H1 (cell line): ENCODE measurements at regions not wholly inside any gene's neighbourhood (a gene's known extent, or its start where the extent isn't known, plus 50 kb on each side); places are given as distances from the start of the nearest gene placed in this dataset.

Source experiments
- CTCF ChIA-PET: fragments of 300-600 bp; sonication (Branson Sonifier 250); formaldehyde crosslinking; loops from one replicate; lab custom pipeline; 2021; ENCODE audit not compliant: partially characterized antibody; lab: Charles Lee
- POLR2A ChIA-PET: fragments of 300-600 bp; sonication (Branson Sonifier 250); formaldehyde crosslinking; loops from one replicate; lab custom pipeline; 2021; ENCODE audit warnings: inconsistent platforms; ENCODE audit not compliant: partially characterized antibody; lab: Charles Lee
- DNase-seq, 2 experiments: peaks; one replicate each; pipeline versions ENCODE4 v3.0.0 to v3.0.0-alpha.2; 2010 to 2022; ENCODE audit warnings: low spot score in 2 of 2, low read depth in 1 of 2, mixed read lengths in 1 of 2
- FAIRE-seq: peaks from 2 replicates; lab custom pipeline; 2011; peaks lifted over from hg19 to GRCh38; lab: Jason Lieb, UNC
- H2AFZ ChIP-seq: 2 replicates; pipeline ENCODE4 v1.8.1; 2012; ENCODE audit warnings: low read length, inconsistent platforms
- H2AK5ac ChIP-seq: 2 replicates; pipeline ENCODE4 v1.6.1; 2013; ENCODE audit warnings: low read depth, low read length
- H2BK120ac ChIP-seq: replicated peaks from 2 replicates; pipeline ENCODE3; 2013; ENCODE audit warnings: low read depth, low read length, inconsistent platforms
- H2BK12ac ChIP-seq: 2 replicates; pipeline ENCODE4 v1.6.1; 2013; ENCODE audit warnings: low read depth, low read length
- H2BK15ac ChIP-seq: 2 replicates; pipeline ENCODE4 v1.6.1; 2013; ENCODE audit warnings: low read length
- H2BK20ac ChIP-seq: 2 replicates; pipeline ENCODE4 v1.6.1; 2013; ENCODE audit warnings: low read length
- H2BK5ac ChIP-seq: 2 replicates; pipeline ENCODE4 v1.6.1; 2013; ENCODE audit warnings: low read depth, low read length
- H3K14ac ChIP-seq: 2 replicates; pipeline ENCODE4 v1.6.1; 2013; ENCODE audit warnings: inconsistent platforms; ENCODE audit not compliant: insufficient read length
- H3K18ac ChIP-seq: 2 replicates; pipeline ENCODE4 v1.6.1; 2013; ENCODE audit warnings: low read length; ENCODE audit errors: extremely low read depth
- H3K23ac ChIP-seq: 2 replicates; pipeline ENCODE4 v1.6.1; 2013; ENCODE audit warnings: inconsistent platforms; ENCODE audit not compliant: insufficient read length
- H3K23me2 ChIP-seq: 2 replicates; pipeline ENCODE4 v1.6.1; 2013; ENCODE audit warnings: low read depth, low read length
- H3K27ac ChIP-seq: 2 replicates; pipeline ENCODE4 v1.6.1; 2011; ENCODE audit warnings: low read depth, low read length, inconsistent platforms
- H3K27me3 ChIP-seq, 4 experiments: replicated peaks in 1 of 4; 1 replicate in 1 of 4; 2 replicates in 3 of 4; pipeline versions ENCODE4 v1.6.1 to v1.8.1; 2011 to 2013; ENCODE audit warnings: low read length in 3 of 4, mild to moderate bottlenecking in 3 of 4, inconsistent platforms in 2 of 4, mixed read lengths in 2 of 4, moderate library complexity in 1 of 4; ENCODE audit not compliant: control insufficient read depth in 3 of 4, insufficient read depth in 3 of 4; ENCODE audit errors: extremely low read depth in 1 of 4
- H3K36me3 ChIP-seq, 4 experiments: 2 replicates each; pipeline versions ENCODE4 v1.6.1 to v1.8.1; 2011 to 2013; ENCODE audit warnings: mild to moderate bottlenecking in 4 of 4, low read length in 3 of 4, moderate library complexity in 2 of 4, control low read depth in 1 of 4, inconsistent platforms in 1 of 4; ENCODE audit not compliant: insufficient read depth in 4 of 4, control insufficient read depth in 2 of 4
- H3K4ac ChIP-seq: replicated peaks from 2 replicates; pipeline ENCODE3; 2013; ENCODE audit warnings: low read length, low read depth, mixed read lengths, inconsistent platforms; ENCODE audit not compliant: insufficient read length
- H3K4me1 ChIP-seq, 4 experiments: replicated peaks in 1 of 4; 1 replicate in 1 of 4; 2 replicates in 3 of 4; pipeline versions ENCODE4 v1.6.1 to v1.8.1; 2011 to 2013; ENCODE audit warnings: low read length in 3 of 4, inconsistent platforms in 2 of 4, mixed read lengths in 1 of 4; ENCODE audit not compliant: insufficient read depth in 4 of 4, control insufficient read depth in 3 of 4
- H3K4me2 ChIP-seq, 2 experiments: 2 replicates each; pipeline versions ENCODE4 v1.6.1 to v1.8.1; 2011 to 2013; ENCODE audit warnings: low read depth in 2 of 2, low read length in 2 of 2, control low read depth in 1 of 2, inconsistent platforms in 1 of 2, mild to moderate bottlenecking in 1 of 2; ENCODE audit not compliant: insufficient read depth in 1 of 2
- H3K4me3 ChIP-seq, 4 experiments: fragments of 200-600, 300-600 bp in 1 of 4; sonication (generic), shearing (Covaris generic), sonication (Bioruptor Twin) in 1 of 4; 2 replicates each; pipeline versions ENCODE4 v1.5.1 to v1.8.1; 2011 to 2016; ENCODE audit warnings: low read length in 4 of 4, low read depth in 3 of 4, control low read depth in 2 of 4, inconsistent platforms in 2 of 4, mild to moderate bottlenecking in 2 of 4, mixed read lengths in 1 of 4, moderate library complexity in 1 of 4; ENCODE audit not compliant: insufficient read depth in 2 of 4; ENCODE audit errors: extremely low read depth in 1 of 4
- H3K56ac ChIP-seq: replicated peaks from 2 replicates; pipeline ENCODE3; 2013; ENCODE audit warnings: low read depth, mild to moderate bottlenecking, mixed read lengths, low read length, inconsistent platforms; ENCODE audit not compliant: insufficient read length
- H3K79me1 ChIP-seq: 2 replicates; pipeline ENCODE4 v1.6.1; 2013; ENCODE audit warnings: low read depth, low read length, control low read depth
- H3K79me2 ChIP-seq, 2 experiments: 2 replicates each; pipeline versions ENCODE4 v1.6.1 to v1.8.1; 2012 to 2013; ENCODE audit warnings: low read length in 2 of 2, mild to moderate bottlenecking in 2 of 2, inconsistent platforms in 1 of 2; ENCODE audit not compliant: insufficient read depth in 2 of 2, control insufficient read depth in 1 of 2
- H3K9ac ChIP-seq, 4 experiments: replicated peaks in 1 of 4; 1 replicate in 1 of 4; 2 replicates in 3 of 4; pipeline versions ENCODE4 v1.6.1 to v1.8.1; 2011 to 2013; ENCODE audit warnings: low read depth in 3 of 4, low read length in 3 of 4, control low read depth in 2 of 4, mild to moderate bottlenecking in 2 of 4, moderate library complexity in 2 of 4, inconsistent platforms in 1 of 4; ENCODE audit errors: extremely low read depth in 1 of 4
- H3K9me3 ChIP-seq, 2 experiments: 2 replicates each; pipeline versions ENCODE4 v1.6.1 to v1.8.1; 2012 to 2013; ENCODE audit warnings: mild to moderate bottlenecking in 2 of 2, moderate library complexity in 2 of 2, control low read depth in 1 of 2, inconsistent platforms in 1 of 2, low read depth in 1 of 2, low read length in 1 of 2, mixed read lengths in 1 of 2; ENCODE audit not compliant: insufficient read depth in 2 of 2
- H4K20me1 ChIP-seq, 2 experiments: replicated peaks in 1 of 2; 2 replicates each; pipeline versions ENCODE3 to v1.8.1; 2011 to 2013; ENCODE audit warnings: inconsistent platforms in 2 of 2, low read length in 2 of 2, mild to moderate bottlenecking in 1 of 2; ENCODE audit not compliant: insufficient read depth in 2 of 2, control insufficient read depth in 1 of 2
- H4K5ac ChIP-seq: 2 replicates; pipeline ENCODE4 v1.6.1; 2013; ENCODE audit warnings: low read length, low read depth, mixed read lengths, inconsistent platforms; ENCODE audit not compliant: insufficient read length
- H4K8ac ChIP-seq: 2 replicates; pipeline ENCODE4 v1.8.0; 2013; ENCODE audit warnings: mild to moderate bottlenecking, moderate library complexity, low read length, inconsistent platforms; ENCODE audit not compliant: insufficient read depth; ENCODE audit errors: extremely low read depth
- H4K91ac ChIP-seq: replicated peaks from 2 replicates; pipeline ENCODE3; 2013; ENCODE audit warnings: low read length, mixed read lengths, inconsistent platforms; ENCODE audit not compliant: insufficient read length
- CBX5 ChIP-seq: fragments of 300-800, 300-1000 bp; sonication (generic); IDR thresholded peaks from 2 replicates; pipeline ENCODE4 v1.7.1; 2016; ENCODE audit warnings: antibody characterized with exemption, low read length, low read depth
- HDAC2 ChIP-seq, 2 experiments: fragments of 300-600 bp in 1 of 2; sonication (generic) in 1 of 2; IDR thresholded peaks; 2 replicates each; pipeline ENCODE4 v1.6.1; 2011 to 2012; ENCODE audit warnings: low read depth in 2 of 2, low read length in 2 of 2, mild to moderate bottlenecking in 2 of 2, moderate library complexity in 2 of 2, borderline replicate concordance in 1 of 2, inconsistent platforms in 1 of 2
- JUN ChIP-seq: IDR thresholded peaks from 2 replicates; pipeline ENCODE4 v1.6.1; 2011; ENCODE audit warnings: low read depth, mild to moderate bottlenecking, improper control_type of control experiment, low read length
- KDM5A ChIP-seq: fragments of 200-600 bp; IDR thresholded peaks from 2 replicates; pipeline ENCODE4 v1.7.1; 2012; ENCODE audit warnings: mild to moderate bottlenecking, low read length, inconsistent platforms, mixed read lengths
- PHF8 ChIP-seq: fragments of 200-600 bp; sonication (generic); conservative IDR thresholded peaks from 2 replicates; pipeline ENCODE4 v1.7.1; 2012; ENCODE audit warnings: low read depth, mild to moderate bottlenecking, inconsistent platforms, low read length, moderate library complexity
- SIN3A ChIP-seq, 2 experiments: IDR thresholded peaks in 1 of 2; conservative IDR thresholded peaks in 1 of 2; 2 replicates each; pipeline ENCODE4 v1.6.1; 2011 to 2012; ENCODE audit warnings: low read length in 2 of 2, improper control_type of control experiment in 1 of 2, low read depth in 1 of 2, mild to moderate bottlenecking in 1 of 2
- SIX5 ChIP-seq: IDR thresholded peaks from 2 replicates; pipeline ENCODE4 v1.6.1; 2011; ENCODE audit warnings: mild to moderate bottlenecking, low read depth, low read length
- WGBS, 2 experiments: shearing (Covaris generic) in 1 of 2; methylation state at CpG; one replicate each; pipeline versions ENCODE4 v1.1.6 to v1.1.7; 2013 to 2015; ENCODE audit warnings: low lambda C conversion rate in 2 of 2, mixed read lengths in 2 of 2, inconsistent platforms in 1 of 2, low coverage in 1 of 2, missing lambda C conversion rate in 1 of 2; ENCODE audit not compliant: insufficient replicate concordance in 2 of 2, insufficient coverage in 1 of 2, insufficient read length in 1 of 2; ENCODE audit errors: extremely low coverage in 1 of 2, missing lambda C conversion rate in 1 of 2; 5-methylcytosine and 5-hydroxymethylcytosine counted together
- TF ChIP-seq, protein P1 (sequence below): IDR thresholded peaks from 2 replicates; pipeline ENCODE4 v1.6.1; 2012; ENCODE audit warnings: low read length, inconsistent platforms

DNA sequence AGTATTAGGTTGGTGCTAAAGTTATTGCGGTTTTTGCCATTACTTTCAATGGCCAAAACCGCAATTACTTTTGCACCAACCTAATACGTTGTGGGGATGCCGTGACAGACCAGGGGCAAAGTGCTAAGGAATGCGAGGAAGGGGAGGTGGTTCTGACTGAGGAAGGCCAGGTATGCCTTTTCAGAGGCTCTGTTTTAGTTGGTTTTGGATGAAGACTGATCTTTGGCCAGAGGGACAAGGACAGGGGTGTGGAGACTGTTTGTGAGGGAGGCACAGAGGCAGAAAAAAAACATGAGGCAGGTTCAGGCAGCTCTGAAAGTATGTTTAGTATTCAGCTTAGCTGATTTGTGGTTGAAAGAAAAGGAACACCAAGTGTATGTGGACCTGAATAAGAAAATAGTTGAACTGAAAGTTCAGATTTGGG lies 358.2 kb downstream of the RPS6KC1 start:
- ChIA-PET CTCF (interaction anchor here (1.2 kb wide), 1 partner anchor 42 kb away, joined by 3 read pairs; no protein-coding TSS in a partner anchor), POLR2A (no interaction called here)
- DNase-seq (no peak), FAIRE-seq (no peak)
- H2AK5ac ChIP-seq = no peak overlapping the region
- 77% methylated on average over 5 of the region's 5 CpGs; no CpG with 5 or more reads in 1 of the 2 experiments for WGBS, 2 experiments
- H4K91ac ChIP-seq = no peak overlapping the region
- H3K14ac ChIP-seq = no peak overlapping the region
- H3K36me3 ChIP-seq = no peaks in the 10 kb centered on the region
- H3K18ac ChIP-seq = no peak overlapping the region
- H3K23me2 ChIP-seq = no peaks in the 10 kb centered on the region
- no peak overlapping the region for H4K8ac ChIP-seq
- no peaks in the 10 kb centered on the region for H3K79me2 ChIP-seq
- no peak overlapping the region for H2BK15ac ChIP-seq
- no peaks in the 10 kb centered on the region for H3K27me3 ChIP-seq
- H4K20me1 ChIP-seq = no peaks in the 10 kb centered on the region
- H3K9me3 ChIP-seq = no peaks in the 10 kb centered on the region
- no peaks in the 10 kb centered on the region for H3K79me1 ChIP-seq
- no peak overlapping the region for H3K4ac ChIP-seq
- H3K9ac ChIP-seq = no peak overlapping the region
- no peak overlapping the region for H2AFZ ChIP-seq
- no peak overlapping the region for H3K4me3 ChIP-seq
- no peak overlapping the region for H3K27ac ChIP-seq
- no peak overlapping the region for H3K23ac ChIP-seq
- no peak overlapping the region for H3K56ac ChIP-seq
- TF ChIP-seq CBX5 = no peak
- TF ChIP-seq SIN3A (conservative IDR thresholded peaks at IDR 0.05 in 1 of 2, IDR thresholded peaks at IDR 0.05 in 1 of 2; ENCODE audit: low read depth in 1 of 2, low read length in 2 of 2) = no peak
- TF ChIP-seq, protein P1, sequence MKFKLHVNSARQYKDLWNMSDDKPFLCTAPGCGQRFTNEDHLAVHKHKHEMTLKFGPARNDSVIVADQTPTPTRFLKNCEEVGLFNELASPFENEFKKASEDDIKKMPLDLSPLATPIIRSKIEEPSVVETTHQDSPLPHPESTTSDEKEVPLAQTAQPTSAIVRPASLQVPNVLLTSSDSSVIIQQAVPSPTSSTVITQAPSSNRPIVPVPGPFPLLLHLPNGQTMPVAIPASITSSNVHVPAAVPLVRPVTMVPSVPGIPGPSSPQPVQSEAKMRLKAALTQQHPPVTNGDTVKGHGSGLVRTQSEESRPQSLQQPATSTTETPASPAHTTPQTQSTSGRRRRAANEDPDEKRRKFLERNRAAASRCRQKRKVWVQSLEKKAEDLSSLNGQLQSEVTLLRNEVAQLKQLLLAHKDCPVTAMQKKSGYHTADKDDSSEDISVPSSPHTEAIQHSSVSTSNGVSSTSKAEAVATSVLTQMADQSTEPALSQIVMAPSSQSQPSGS = no peak
- TF ChIP-seq HDAC2 (IDR thresholded peaks at IDR 0.05; ENCODE audit: borderline replicate concordance in 1 of 2, low read depth in 2 of 2, low read length in 2 of 2) = no peak
- TF ChIP-seq KDM5A = no peak
- TF ChIP-seq JUN = no peak
- TF ChIP-seq SIX5 = no peak
- no peak for TF ChIP-seq PHF8
- no peak overlapping the region for H2BK12ac ChIP-seq
- no peak overlapping the region for H2BK20ac ChIP-seq
- H4K5ac ChIP-seq = no peak overlapping the region
- H2BK5ac ChIP-seq = no peak overlapping the region
- no peaks in the 10 kb centered on the region for H3K4me1 ChIP-seq
- H3K4me2 ChIP-seq = no peak overlapping the region
- no peak overlapping the region for H2BK120ac ChIP-seq
